ENCODE measurements at regions not wholly inside any gene's neighbourhood (a gene's known extent, or its start where the extent isn't known, plus 50 kb on each side); places are given as distances from the start of the nearest gene placed in this dataset.

- no peak for TF ChIP-seq POLR2A (IDR thresholded peaks at IDR 0.05; ENCODE audit: low read depth, low read length)
- no peak for TF ChIP-seq POLR2AphosphoS5 (IDR thresholded peaks at IDR 0.05; ENCODE audit: low read depth, low read length)
These were observed 272.9 kb upstream of the C1orf174 start for GRCh38 chr1:4172644-4173599.
